ENCODE measurements at regions not wholly inside any gene's neighbourhood (a gene's known extent, or its start where the extent isn't known, plus 50 kb on each side); places are given as distances from the start of the nearest gene placed in this dataset.

- H3K4me2 ChIP-seq (ENCODE audit: low read length): no peak overlapping the region
- H3K79me2 ChIP-seq (ENCODE audit: low read length): no peaks in the 10 kb centered on the region
- no peaks in the 10 kb centered on the region for H3K4me1 ChIP-seq (ENCODE audit: low read length)
- no peak overlapping the region for H3K9ac ChIP-seq (ENCODE audit: low read length)
- H3K4me3 ChIP-seq (ENCODE audit: low read length): no peak overlapping the region
- TF ChIP-seq, protein P1, sequence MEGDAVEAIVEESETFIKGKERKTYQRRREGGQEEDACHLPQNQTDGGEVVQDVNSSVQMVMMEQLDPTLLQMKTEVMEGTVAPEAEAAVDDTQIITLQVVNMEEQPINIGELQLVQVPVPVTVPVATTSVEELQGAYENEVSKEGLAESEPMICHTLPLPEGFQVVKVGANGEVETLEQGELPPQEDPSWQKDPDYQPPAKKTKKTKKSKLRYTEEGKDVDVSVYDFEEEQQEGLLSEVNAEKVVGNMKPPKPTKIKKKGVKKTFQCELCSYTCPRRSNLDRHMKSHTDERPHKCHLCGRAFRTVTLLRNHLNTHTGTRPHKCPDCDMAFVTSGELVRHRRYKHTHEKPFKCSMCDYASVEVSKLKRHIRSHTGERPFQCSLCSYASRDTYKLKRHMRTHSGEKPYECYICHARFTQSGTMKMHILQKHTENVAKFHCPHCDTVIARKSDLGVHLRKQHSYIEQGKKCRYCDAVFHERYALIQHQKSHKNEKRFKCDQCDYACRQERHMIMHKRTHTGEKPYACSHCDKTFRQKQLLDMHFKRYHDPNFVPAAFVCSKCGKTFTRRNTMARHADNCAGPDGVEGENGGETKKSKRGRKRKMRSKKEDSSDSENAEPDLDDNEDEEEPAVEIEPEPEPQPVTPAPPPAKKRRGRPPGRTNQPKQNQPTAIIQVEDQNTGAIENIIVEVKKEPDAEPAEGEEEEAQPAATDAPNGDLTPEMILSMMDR (IDR thresholded peaks at IDR 0.05; ENCODE audit: low read depth, low read length): no peak
- no peak for TF ChIP-seq EZH2phosphoT487 (IDR thresholded peaks at IDR 0.05; ENCODE audit: low read depth)
- H3K27me3 ChIP-seq (ENCODE audit: low read depth, low read length): no peaks in the 10 kb centered on the region
- no peaks in the 10 kb centered on the region for H4K20me1 ChIP-seq (ENCODE audit: insufficient read depth, low read length)
- H3K9me3 ChIP-seq (ENCODE audit: insufficient read depth, low read length): no peaks in the 10 kb centered on the region
- H3K27ac ChIP-seq (ENCODE audit: low read length): no peak overlapping the region
- H3K36me3 ChIP-seq (replicated peaks; ENCODE audit: low read depth, low read length): peaks cover 3% of the 10 kb centered on the region
- no peak overlapping the region for H2AFZ ChIP-seq (ENCODE audit: low read depth, low read length)
Observed at GRCh38 chr2:33890686-33891085, 291.6 kb upstream of the FAM98A start.

DNA sequence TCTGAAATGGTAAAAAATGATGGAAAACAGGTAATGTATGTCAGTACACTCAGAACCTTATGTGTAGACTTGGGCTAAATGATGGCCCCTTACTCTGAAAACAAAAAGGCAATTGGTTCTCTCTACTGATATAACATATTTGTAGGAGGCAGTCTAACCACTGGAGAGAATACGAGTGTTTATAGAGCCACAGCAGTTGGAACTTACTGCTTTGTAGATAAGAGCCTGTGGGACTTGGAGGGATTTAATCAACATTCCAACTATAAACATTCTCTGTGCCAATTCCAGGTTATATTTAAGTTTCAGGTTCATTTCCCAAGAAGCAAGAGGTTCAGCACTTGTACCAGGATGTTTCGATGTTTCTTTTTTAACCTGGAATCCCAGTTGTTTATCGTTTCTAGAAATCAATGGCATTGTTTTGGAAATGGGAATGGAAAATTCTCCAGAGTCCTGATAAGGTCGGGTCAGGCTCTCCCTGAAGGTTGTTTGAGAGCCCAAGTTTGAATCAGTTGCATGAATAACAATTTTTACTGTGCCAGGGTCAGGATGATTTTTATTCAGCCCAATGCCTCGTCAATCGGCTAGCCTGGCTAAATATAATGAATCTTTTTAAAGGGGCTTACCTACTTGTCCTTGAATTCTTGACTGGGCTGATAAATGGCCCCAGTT is 278.4 kb upstream of the FAM98A start:
- Histone ChIP-seq H3K79me2 (ENCODE audit: low read length) (no peaks in the 10 kb centered on the region), H3K9ac (ENCODE audit: low read length) (no peak overlapping the region), H3K27ac (ENCODE audit: low read length) (no peak overlapping the region), H3K27me3 (ENCODE audit: low read depth, low read length) (no peaks in the 10 kb centered on the region), H3K4me3 (ENCODE audit: low read length) (no peak overlapping the region), H3K36me3 (replicated peaks; ENCODE audit: low read depth, low read length) (no peaks in the 10 kb centered on the region), H3K4me2 (ENCODE audit: low read length) (no peak overlapping the region), H3K9me3 (ENCODE audit: insufficient read depth, low read length) (no peaks in the 10 kb centered on the region), H3K4me1 (ENCODE audit: low read length) (no peaks in the 10 kb centered on the region), H4K20me1 (ENCODE audit: insufficient read depth, low read length) (no peaks in the 10 kb centered on the region), H2AFZ (ENCODE audit: low read depth, low read length) (no peak overlapping the region)
- TF ChIP-seq, protein P1 (IDR thresholded peaks at IDR 0.05; ENCODE audit: low read depth, low read length): no peak
- no peak for TF ChIP-seq EZH2phosphoT487 (IDR thresholded peaks at IDR 0.05; ENCODE audit: low read depth)

DNA sequence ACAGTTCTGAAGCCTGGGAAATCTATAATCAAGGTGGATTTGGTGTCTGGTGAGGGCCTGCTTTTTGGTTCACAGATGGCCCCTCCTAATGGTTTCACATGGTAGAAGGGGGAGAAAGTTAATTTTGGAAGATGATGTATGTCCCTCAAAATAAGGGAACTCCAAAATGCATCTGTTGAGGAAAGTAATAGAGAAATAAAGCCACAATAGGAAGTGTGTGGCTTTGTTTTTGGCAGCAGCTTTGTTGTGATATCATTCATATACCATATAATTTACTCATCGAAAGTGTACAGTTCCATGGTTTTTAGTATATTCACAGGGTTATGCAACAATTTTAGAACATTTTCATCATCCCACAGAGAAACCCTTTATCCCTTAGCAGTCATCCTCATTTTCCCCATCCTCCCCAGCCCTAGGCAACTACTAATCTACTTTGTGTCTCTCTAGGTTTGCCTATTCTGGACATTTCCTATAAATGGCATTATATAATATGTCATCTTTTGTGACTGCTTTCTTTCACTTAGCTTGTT is 274.0 kb upstream of the FAM98A start:
- Histone ChIP-seq H3K9me3 (ENCODE audit: insufficient read depth, low read length) (peaks cover 14% of the 10 kb centered on the region; the same call in 1 of the 2 replicates), H3K4me1 (ENCODE audit: low read length) (no peaks in the 10 kb centered on the region), H2AFZ (ENCODE audit: low read depth, low read length) (no peak overlapping the region), H3K27me3 (ENCODE audit: low read depth, low read length) (no peaks in the 10 kb centered on the region), H3K79me2 (ENCODE audit: low read length) (no peaks in the 10 kb centered on the region), H3K9ac (ENCODE audit: low read length) (no peak overlapping the region), H3K27ac (ENCODE audit: low read length) (no peak overlapping the region), H3K4me3 (ENCODE audit: low read length) (no peak overlapping the region), H4K20me1 (ENCODE audit: insufficient read depth, low read length) (no peaks in the 10 kb centered on the region), H3K36me3 (replicated peaks; ENCODE audit: low read depth, low read length) (peaks cover 17% of the 10 kb centered on the region), H3K4me2 (ENCODE audit: low read length) (no peak overlapping the region)
- TF ChIP-seq, protein P1 (IDR thresholded peaks at IDR 0.05; ENCODE audit: low read depth, low read length): no peak
- TF ChIP-seq EZH2phosphoT487 (IDR thresholded peaks at IDR 0.05; ENCODE audit: low read depth): no peak

GRCh38 chr2:33859811-33860461 is 260.8 kb upstream of the FAM98A start:
- TF ChIP-seq, protein P1 (IDR thresholded peaks at IDR 0.05; ENCODE audit: low read depth, low read length): no peak
- TF ChIP-seq EZH2phosphoT487 (IDR thresholded peaks at IDR 0.05; ENCODE audit: low read depth): no peak
- Histone ChIP-seq H3K36me3 (replicated peaks; ENCODE audit: low read depth, low read length) (peaks cover 11% of the 10 kb centered on the region), H3K27ac (ENCODE audit: low read length) (no peak overlapping the region), H4K20me1 (ENCODE audit: insufficient read depth, low read length) (no peaks in the 10 kb centered on the region), H3K27me3 (ENCODE audit: low read depth, low read length) (no peaks in the 10 kb centered on the region), H2AFZ (ENCODE audit: low read depth, low read length) (no peak overlapping the region), H3K4me3 (ENCODE audit: low read length) (no peak overlapping the region), H3K4me2 (ENCODE audit: low read length) (no peak overlapping the region), H3K79me2 (ENCODE audit: low read length) (no peaks in the 10 kb centered on the region), H3K4me1 (ENCODE audit: low read length) (no peaks in the 10 kb centered on the region), H3K9me3 (ENCODE audit: insufficient read depth, low read length) (no peaks in the 10 kb centered on the region), H3K9ac (ENCODE audit: low read length) (no peak overlapping the region)

Data from OCI-LY3 (cell line).